ENCODE measurements at regions not wholly inside any gene's neighbourhood (a gene's known extent, or its start where the extent isn't known, plus 50 kb on each side); places are given as distances from the start of the nearest gene placed in this dataset.
"Not testable (repeated sequence)": the region's sequence is repeated elsewhere in the genome, so short reads cannot be mapped to it uniquely, and the experiment has no call there.

DNA sequence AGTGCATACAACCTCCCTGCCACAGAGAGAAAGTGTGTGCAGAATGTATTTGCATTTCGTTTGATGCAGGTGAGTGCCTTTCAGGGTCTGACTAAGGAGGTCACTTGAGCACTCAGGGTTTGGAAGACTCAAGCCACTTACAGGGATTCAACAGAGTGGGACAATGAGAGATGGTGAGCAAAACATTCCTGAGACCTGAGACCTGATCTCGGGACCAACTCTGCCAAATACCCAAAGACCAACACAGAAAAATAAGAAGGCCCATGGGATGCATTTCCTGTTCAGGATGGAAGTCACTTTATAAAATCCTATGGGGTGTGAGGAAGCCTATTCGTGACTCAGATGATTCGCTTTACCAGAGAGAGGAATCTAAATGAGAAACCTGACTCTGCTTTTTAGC lies 65.2 kb upstream of the LARGE1 start:
- H3K27ac ChIP-seq: no peak overlapping the region
- H3K27me3 ChIP-seq (replicated peaks; ENCODE audit: insufficient read depth): no peaks in the 10 kb centered on the region
- H4K20me1 ChIP-seq (ENCODE audit: insufficient read depth): no peaks in the 10 kb centered on the region
- H3K79me2 ChIP-seq (ENCODE audit: insufficient read depth): no peaks in the 10 kb centered on the region
- H3K4me3 ChIP-seq: no peak overlapping the region
- WGBS, 2 experiments (ENCODE audit: low coverage in 1 of 2, low lambda C conversion rate in 2 of 2, missing lambda C conversion rate in 2 of 2): 36 to 40% methylated on average over 4 of the region's 4 CpGs
- TF ChIP-seq EZH2phosphoT487 (IDR thresholded peaks at IDR 0.05; ENCODE audit: insufficient read depth, low read depth) (no peak), EZH2 (IDR thresholded peaks at IDR 0.05; ENCODE audit: insufficient read depth, poor library complexity, severe bottlenecking) (no peak)
- no peak overlapping the region for H3K4me2 ChIP-seq (ENCODE audit: unreplicated experiment)
- H3K4me1 ChIP-seq (ENCODE audit: insufficient read depth): no peaks in the 10 kb centered on the region
- H3K36me3 ChIP-seq (ENCODE audit: low read depth): no peaks in the 10 kb centered on the region
- no peak overlapping the region for H2AFZ ChIP-seq
- in situ Hi-C loops (cut with MboI): no loop called here
- DNase-seq: no peak
- no peak overlapping the region for H3K9ac ChIP-seq
- no peaks in the 10 kb centered on the region for H3K9me3 ChIP-seq (ENCODE audit: low read depth)
- no peaks in the 10 kb centered on the region for H3K9me2 ChIP-seq (ENCODE audit: insufficient read depth)
- H3F3A ChIP-seq (ENCODE audit: insufficient read depth): no peaks in the 10 kb centered on the region

DNA sequence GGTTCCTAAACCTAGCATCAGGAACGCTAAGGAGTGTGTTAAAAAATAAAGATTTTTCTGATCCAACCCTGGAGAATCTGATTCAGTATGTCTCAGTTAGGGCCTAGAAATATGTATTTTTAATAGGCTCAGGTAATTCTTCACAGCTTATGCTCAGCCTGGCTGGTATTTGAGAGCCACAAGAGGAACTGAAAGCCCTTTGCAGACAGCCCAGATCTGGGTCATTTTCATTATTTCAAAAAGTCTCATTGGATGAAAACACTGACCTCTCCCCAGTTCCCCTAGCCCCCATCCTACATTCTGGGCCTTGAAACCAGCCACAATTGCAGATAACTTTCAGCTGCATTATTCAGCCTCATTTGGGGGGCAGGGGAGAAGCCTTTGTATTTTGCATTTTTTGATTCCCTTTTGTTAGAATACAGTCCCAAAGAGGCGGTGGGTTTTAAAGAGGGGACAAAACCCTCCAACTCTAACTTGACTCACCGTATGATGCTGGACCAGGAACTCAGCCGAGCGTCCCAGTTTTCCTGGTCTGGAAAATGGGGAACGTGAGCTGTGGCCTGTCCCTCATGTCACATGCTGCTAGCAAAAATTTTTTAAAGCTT lies 66.0 kb upstream of the LARGE1 start:
- Histone ChIP-seq H3K4me1 (ENCODE audit: insufficient read depth) (no peaks in the 10 kb centered on the region), H3K4me3 (no peak overlapping the region), H4K20me1 (ENCODE audit: insufficient read depth) (no peaks in the 10 kb centered on the region), H3K27ac (no peak overlapping the region), H3K79me2 (ENCODE audit: insufficient read depth) (no peaks in the 10 kb centered on the region), H3K4me2 (ENCODE audit: unreplicated experiment) (no peak overlapping the region), H3K9me3 (ENCODE audit: low read depth) (no peaks in the 10 kb centered on the region), H3K9me2 (ENCODE audit: insufficient read depth) (no peaks in the 10 kb centered on the region), H2AFZ (no peak overlapping the region), H3K36me3 (ENCODE audit: low read depth) (no peaks in the 10 kb centered on the region), H3F3A (ENCODE audit: insufficient read depth) (no peaks in the 10 kb centered on the region), H3K9ac (no peak overlapping the region), H3K27me3 (replicated peaks; ENCODE audit: insufficient read depth) (no peaks in the 10 kb centered on the region)
- TF ChIP-seq EZH2phosphoT487 (IDR thresholded peaks at IDR 0.05; ENCODE audit: insufficient read depth, low read depth) (no peak), EZH2 (IDR thresholded peaks at IDR 0.05; ENCODE audit: insufficient read depth, poor library complexity, severe bottlenecking) (no peak)
- 41 to 43% methylated on average over 6 of the region's 6 CpGs for WGBS, 2 experiments (ENCODE audit: low coverage in 1 of 2, low lambda C conversion rate in 2 of 2, missing lambda C conversion rate in 2 of 2)
- no peak for DNase-seq
- in situ Hi-C loops (cut with MboI): no loop called here

DNA sequence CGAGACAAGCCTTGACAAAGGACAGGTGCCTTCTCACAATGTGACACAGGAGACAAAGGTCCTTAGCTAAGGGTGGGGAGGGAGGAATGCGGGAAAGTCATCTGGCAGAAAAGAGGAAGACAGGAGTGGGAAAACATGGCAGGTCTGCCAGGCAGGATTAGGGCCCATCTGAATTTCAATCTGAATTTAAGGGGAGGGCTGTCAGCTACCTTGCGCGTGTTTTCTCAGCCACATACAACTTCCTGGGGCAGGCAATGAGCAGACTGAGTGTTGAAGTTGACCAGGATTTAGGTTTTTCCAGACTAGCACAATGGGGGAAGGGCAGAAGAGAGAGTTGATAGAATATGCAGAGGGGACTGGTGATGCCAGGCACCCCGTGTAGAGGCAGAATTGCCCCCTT lies 66.7 kb upstream of the LARGE1 start:
- no peak for TF ChIP-seq EZH2 (IDR thresholded peaks at IDR 0.05; ENCODE audit: insufficient read depth, poor library complexity, severe bottlenecking)
- no peak for TF ChIP-seq EZH2phosphoT487 (IDR thresholded peaks at IDR 0.05; ENCODE audit: insufficient read depth, low read depth)
- H3K4me2 ChIP-seq (ENCODE audit: unreplicated experiment): no peak overlapping the region
- no peaks in the 10 kb centered on the region for H3K36me3 ChIP-seq (ENCODE audit: low read depth)
- no peaks in the 10 kb centered on the region for H3K9me3 ChIP-seq (ENCODE audit: low read depth)
- in situ Hi-C loops (cut with MboI): no loop called here
- H4K20me1 ChIP-seq (ENCODE audit: insufficient read depth): no peaks in the 10 kb centered on the region
- H3K27ac ChIP-seq: no peak overlapping the region
- WGBS, 2 experiments (ENCODE audit: low coverage in 1 of 2, low lambda C conversion rate in 2 of 2, missing lambda C conversion rate in 2 of 2): 12 to 23% methylated on average over 5 of the region's 5 CpGs
- no peaks in the 10 kb centered on the region for H3F3A ChIP-seq (ENCODE audit: insufficient read depth)
- H2AFZ ChIP-seq: no peak overlapping the region
- H3K9me2 ChIP-seq (ENCODE audit: insufficient read depth): no peaks in the 10 kb centered on the region
- H3K27me3 ChIP-seq (replicated peaks; ENCODE audit: insufficient read depth): no peaks in the 10 kb centered on the region
- no peaks in the 10 kb centered on the region for H3K79me2 ChIP-seq (ENCODE audit: insufficient read depth)
- no peak overlapping the region for H3K4me3 ChIP-seq
- H3K4me1 ChIP-seq (ENCODE audit: insufficient read depth): no peaks in the 10 kb centered on the region
- no peak overlapping the region for H3K9ac ChIP-seq
- DNase-seq: no peak

DNA sequence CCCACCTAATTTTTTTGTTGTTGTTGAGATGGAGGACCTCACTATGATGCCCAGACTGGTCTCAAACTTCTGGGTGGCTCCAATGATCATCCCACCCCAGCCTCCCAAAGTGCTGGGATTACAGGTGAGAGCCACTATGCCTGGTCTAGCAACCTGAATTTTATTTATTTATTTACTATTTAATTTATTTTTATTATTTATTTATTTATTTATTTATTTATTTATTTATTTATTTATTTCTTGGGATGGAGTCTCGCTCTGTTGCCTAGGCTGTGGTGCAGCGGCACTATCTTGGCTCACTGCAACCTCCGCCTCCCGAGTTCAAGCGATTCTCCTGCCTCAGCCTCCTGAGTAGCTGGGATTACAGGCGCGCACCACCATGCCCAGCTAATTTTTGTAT lies 69.0 kb upstream of the LARGE1 start:
- DNase-seq; H3K4me1 ChIP-seq (ENCODE audit: insufficient read depth): not testable (repeated sequence)

DNA sequence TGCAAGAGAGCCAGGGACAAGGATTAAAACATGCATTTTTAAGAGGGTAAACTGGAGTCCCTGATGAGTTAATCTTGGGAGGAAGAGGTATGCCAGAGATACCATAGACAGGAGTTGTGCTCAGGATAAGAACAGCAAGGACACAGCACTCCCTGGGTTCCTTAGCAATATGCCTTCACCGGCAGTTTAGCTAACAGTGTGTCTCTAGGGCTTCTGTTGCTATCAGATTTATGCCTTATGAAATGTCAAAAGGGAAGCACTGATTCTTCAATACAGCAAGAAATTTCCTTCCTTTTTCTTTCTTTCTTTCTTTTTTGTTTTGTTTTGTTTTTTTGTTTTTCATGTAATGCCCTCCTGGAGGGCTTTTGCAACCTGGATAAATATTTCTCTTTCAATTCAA lies 71.3 kb upstream of the LARGE1 start:
- Histone ChIP-seq H3K79me2 (ENCODE audit: insufficient read depth) (no peaks in the 10 kb centered on the region), H3K4me2 (ENCODE audit: unreplicated experiment) (no peak overlapping the region), H3K27ac (no peak overlapping the region), H3K9me2 (ENCODE audit: insufficient read depth) (no peaks in the 10 kb centered on the region), H3F3A (ENCODE audit: insufficient read depth) (no peaks in the 10 kb centered on the region), H4K20me1 (ENCODE audit: insufficient read depth) (no peaks in the 10 kb centered on the region), H2AFZ (no peak overlapping the region), H3K4me3 (no peak overlapping the region), H3K27me3 (replicated peaks; ENCODE audit: insufficient read depth) (no peaks in the 10 kb centered on the region), H3K36me3 (ENCODE audit: low read depth) (no peaks in the 10 kb centered on the region), H3K9me3 (ENCODE audit: low read depth) (no peaks in the 10 kb centered on the region), H3K9ac (no peak overlapping the region), H3K4me1 (ENCODE audit: insufficient read depth) (no peaks in the 10 kb centered on the region)
- 80 to 85% methylated on average over 1 of the region's 1 CpG for WGBS, 2 experiments (ENCODE audit: low coverage in 1 of 2, low lambda C conversion rate in 2 of 2, missing lambda C conversion rate in 2 of 2)
- DNase-seq: no peak
- in situ Hi-C loops (cut with MboI): no loop called here
- no peak for TF ChIP-seq EZH2phosphoT487 (IDR thresholded peaks at IDR 0.05; ENCODE audit: insufficient read depth, low read depth)
- TF ChIP-seq EZH2 (IDR thresholded peaks at IDR 0.05; ENCODE audit: insufficient read depth, poor library complexity, severe bottlenecking): no peak

More for the DNA sequence above, 69.0 kb upstream of the LARGE1 start:
- H2AFZ ChIP-seq; in situ Hi-C loops (cut with MboI); H3K4me2 ChIP-seq (ENCODE audit: unreplicated experiment); H3K27me3 ChIP-seq (replicated peaks; ENCODE audit: insufficient read depth); H3K9me3 ChIP-seq (ENCODE audit: low read depth); H4K20me1 ChIP-seq (ENCODE audit: insufficient read depth); H3K4me3 ChIP-seq; H3K36me3 ChIP-seq (ENCODE audit: low read depth); H3K9me2 ChIP-seq (ENCODE audit: insufficient read depth); H3K27ac ChIP-seq; H3K9ac ChIP-seq; H3F3A ChIP-seq (ENCODE audit: insufficient read depth); H3K79me2 ChIP-seq (ENCODE audit: insufficient read depth): not testable (repeated sequence)
- 73 to 81% methylated on average over 7 of the region's 7 CpGs for WGBS, 2 experiments (ENCODE audit: low coverage in 1 of 2, low lambda C conversion rate in 2 of 2, missing lambda C conversion rate in 2 of 2)

Data from GM23248 (cell line).